MCF 10A (cell line): ENCODE measurements at regions not wholly inside any gene's neighbourhood (a gene's known extent, or its start where the extent isn't known, plus 50 kb on each side); places are given as distances from the start of the nearest gene placed in this dataset.

ENCODE experiments used
- BruUV-seq: library from RNA; stranded (reverse); fragments of 400-500 nt; replicated peaks from 2 replicates; lab custom pipeline; 2021; lab: Mats Ljungman, UMichigan
- CTCF ChIA-PET: fragments of 300-600 bp; sonication (Branson Sonifier 250); formaldehyde crosslinking; extraction: SDS; loops from one replicate; lab custom pipeline; 2021; ENCODE audit warnings: antibody characterized with exemption, inconsistent platforms; lab: Yijun Ruan, JAX
- POLR2A ChIA-PET: fragments of 300-600, 350-650 bp; sonication (Branson Sonifier 250); formaldehyde crosslinking; extraction: SDS; loops from one replicate; lab custom pipeline; 2020; ENCODE audit warnings: antibody characterized with exemption, inconsistent platforms; lab: Yijun Ruan, JAX
- DNase-seq: peaks from one replicate; pipeline ENCODE4 v3.0.0-alpha.2; 2018; ENCODE audit not compliant: unreplicated experiment
- H3K27ac Mint-ChIP-seq: one replicate; pipeline ENCODE4 v1.8.0; 2022; ENCODE audit warnings: mild to moderate bottlenecking, low read depth, mixed read lengths; ENCODE audit not compliant: unreplicated experiment
- H3K27me3 Mint-ChIP-seq: one replicate; pipeline ENCODE4 v1.8.0; 2022; ENCODE audit warnings: mixed read lengths; ENCODE audit not compliant: insufficient read depth, unreplicated experiment
- H3K36me3 Mint-ChIP-seq: one replicate; pipeline ENCODE4 v1.8.0; 2022; ENCODE audit warnings: mild to moderate bottlenecking, moderate library complexity, mixed read lengths; ENCODE audit not compliant: insufficient read depth, unreplicated experiment
- H3K4me1 Mint-ChIP-seq: one replicate; pipeline ENCODE4 v1.8.0; 2022; ENCODE audit warnings: mixed read lengths; ENCODE audit not compliant: insufficient read depth, unreplicated experiment
- H3K4me3 Mint-ChIP-seq: one replicate; pipeline ENCODE4 v1.8.0; 2022; ENCODE audit warnings: mild to moderate bottlenecking, moderate library complexity, mixed read lengths; ENCODE audit not compliant: unreplicated experiment
- H3K9me3 Mint-ChIP-seq: one replicate; pipeline ENCODE4 v1.8.0; 2022; ENCODE audit warnings: mixed read lengths; ENCODE audit not compliant: unreplicated experiment
- intact Hi-C: fragments of 100-400 bp; cut with micrococcal nuclease; formaldehyde crosslinking; loops from 2 replicates; pipeline ENCODE4 v1.14.1; 2022
- TF ChIP-seq, protein P1 (sequence below): fragments of 200-600 bp; IDR thresholded peaks from one replicate; pipeline ENCODE4 v1.8.0; 2022; ENCODE audit warnings: antibody characterized with exemption, mild to moderate bottlenecking; ENCODE audit not compliant: unreplicated experiment

DNA sequence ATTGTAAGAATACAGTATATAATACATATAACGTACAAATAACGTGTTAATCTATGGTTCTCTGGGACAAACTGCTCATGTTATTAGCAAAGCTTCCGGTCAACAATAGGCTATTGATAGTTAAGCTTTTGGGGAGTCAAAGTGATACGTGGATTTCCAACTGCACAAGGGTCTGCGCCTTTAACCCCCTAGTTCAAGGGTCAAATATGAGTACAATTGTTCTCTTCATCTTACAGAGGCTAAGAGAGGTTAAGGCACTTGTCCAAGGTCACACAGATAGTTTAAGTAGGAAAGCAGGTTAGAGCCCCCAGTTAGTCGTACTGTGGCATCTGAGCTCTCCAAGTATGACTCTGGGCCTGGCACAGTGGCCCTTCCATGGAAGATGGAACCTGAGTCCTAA, 204.3 kb upstream of the KRR1 start:
- peaks cover 23% of the 10 kb centered on the region for H3K4me1 Mint-ChIP-seq
- DNase-seq: no peak
- no peaks in the 10 kb centered on the region for H3K9me3 Mint-ChIP-seq
- H3K4me3 Mint-ChIP-seq: no peak overlapping the region
- BruUV-seq: no TSS peak
- POLR2A ChIA-PET: interaction anchor here (0.7 kb wide), 1 partner anchor 315 kb away, joined by 4 read pairs; the partner anchor contains the start of gene PHLDA1
- intact Hi-C loops: no loop called here
- TF ChIP-seq, protein P1, sequence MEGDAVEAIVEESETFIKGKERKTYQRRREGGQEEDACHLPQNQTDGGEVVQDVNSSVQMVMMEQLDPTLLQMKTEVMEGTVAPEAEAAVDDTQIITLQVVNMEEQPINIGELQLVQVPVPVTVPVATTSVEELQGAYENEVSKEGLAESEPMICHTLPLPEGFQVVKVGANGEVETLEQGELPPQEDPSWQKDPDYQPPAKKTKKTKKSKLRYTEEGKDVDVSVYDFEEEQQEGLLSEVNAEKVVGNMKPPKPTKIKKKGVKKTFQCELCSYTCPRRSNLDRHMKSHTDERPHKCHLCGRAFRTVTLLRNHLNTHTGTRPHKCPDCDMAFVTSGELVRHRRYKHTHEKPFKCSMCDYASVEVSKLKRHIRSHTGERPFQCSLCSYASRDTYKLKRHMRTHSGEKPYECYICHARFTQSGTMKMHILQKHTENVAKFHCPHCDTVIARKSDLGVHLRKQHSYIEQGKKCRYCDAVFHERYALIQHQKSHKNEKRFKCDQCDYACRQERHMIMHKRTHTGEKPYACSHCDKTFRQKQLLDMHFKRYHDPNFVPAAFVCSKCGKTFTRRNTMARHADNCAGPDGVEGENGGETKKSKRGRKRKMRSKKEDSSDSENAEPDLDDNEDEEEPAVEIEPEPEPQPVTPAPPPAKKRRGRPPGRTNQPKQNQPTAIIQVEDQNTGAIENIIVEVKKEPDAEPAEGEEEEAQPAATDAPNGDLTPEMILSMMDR: no peak
- no peaks in the 10 kb centered on the region for H3K36me3 Mint-ChIP-seq
- H3K27ac Mint-ChIP-seq: no peak overlapping the region
- no peaks in the 10 kb centered on the region for H3K27me3 Mint-ChIP-seq
- CTCF ChIA-PET: interaction anchor here (0.7 kb wide), 1 partner anchor 54 kb away, joined by 4 read pairs; no protein-coding TSS in a partner anchor

DNA sequence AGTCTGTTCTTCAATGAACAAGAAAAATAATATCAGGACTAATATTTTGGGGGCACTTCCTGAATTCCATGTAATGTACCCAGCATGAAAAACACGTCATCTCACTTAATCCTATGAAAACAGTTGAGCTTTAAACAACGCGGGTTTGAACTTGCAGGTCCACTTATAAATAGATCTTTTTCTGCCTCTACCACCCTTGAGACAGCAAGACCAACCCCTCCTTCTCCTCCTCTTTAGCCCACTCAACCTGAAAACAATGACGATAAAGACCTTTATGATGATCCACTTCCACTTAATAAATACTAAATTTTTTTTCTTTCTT, 203.9 kb upstream of the KRR1 start:
- DNase-seq: no peak
- Mint-ChIP-seq H3K36me3 (no peaks in the 10 kb centered on the region), H3K4me3 (no peak overlapping the region), H3K27me3 (no peaks in the 10 kb centered on the region), H3K4me1 (peaks cover 19% of the 10 kb centered on the region), H3K27ac (no peak overlapping the region), H3K9me3 (no peaks in the 10 kb centered on the region)
- ChIA-PET POLR2A (interaction anchor here (0.7 kb wide), 1 partner anchor 316 kb away, joined by 4 read pairs; the partner anchor contains the start of gene PHLDA1), CTCF (no interaction called here)
- TF ChIP-seq, protein P1: no peak
- intact Hi-C loops: no loop called here
- no TSS peak for BruUV-seq

DNA sequence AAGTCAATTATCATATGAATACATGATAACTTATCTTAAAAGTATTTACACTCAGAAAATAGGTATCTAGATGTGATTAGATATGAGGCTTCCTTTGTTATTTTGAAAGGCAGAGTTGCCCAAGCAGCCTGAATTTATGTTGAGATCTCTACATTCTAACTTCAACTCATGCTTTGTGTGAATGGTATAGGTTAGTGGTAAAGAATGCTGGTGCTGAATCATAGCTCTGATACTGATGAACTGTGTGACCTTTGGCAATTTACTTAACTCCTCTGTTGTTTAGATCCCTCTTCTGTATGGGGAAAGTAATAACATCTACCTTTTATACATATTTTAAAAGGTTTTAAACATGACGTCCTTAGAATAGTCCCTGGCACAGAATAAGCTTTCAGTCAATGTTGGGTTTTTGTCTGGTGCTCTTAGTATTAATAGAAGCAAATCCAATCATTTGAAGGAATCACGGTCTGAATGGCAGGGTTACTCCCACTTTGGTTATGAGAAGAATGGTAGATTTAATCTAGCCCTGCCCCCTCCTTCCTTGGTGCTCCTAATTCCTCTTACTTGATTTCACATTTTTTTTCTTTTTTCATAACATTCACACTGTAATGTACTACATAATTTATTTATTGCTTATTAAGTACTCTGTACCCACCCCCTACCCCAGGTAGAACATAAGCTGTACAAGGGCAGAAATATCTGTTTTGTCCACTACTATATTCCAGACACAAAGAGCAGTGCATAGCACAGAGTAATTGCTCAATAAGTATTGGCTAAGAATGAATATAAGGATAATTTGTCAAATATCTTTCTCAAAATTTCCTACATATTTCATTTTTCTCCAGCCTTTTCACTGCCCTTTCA, 203.3 kb upstream of the KRR1 start:
- Mint-ChIP-seq H3K27ac (no peak overlapping the region), H3K4me1 (peaks cover 18% of the 10 kb centered on the region), H3K9me3 (no peaks in the 10 kb centered on the region), H3K36me3 (no peaks in the 10 kb centered on the region), H3K27me3 (no peaks in the 10 kb centered on the region), H3K4me3 (no peak overlapping the region)
- ChIA-PET CTCF (no interaction called here), POLR2A (interaction anchor here (0.7 kb wide), 1 partner anchor 316 kb away, joined by 4 read pairs; the partner anchor contains the start of gene PHLDA1)
- no TSS peak for BruUV-seq
- TF ChIP-seq, protein P1: no peak
- intact Hi-C loops: no loop called here
- DNase-seq: no peak

DNA sequence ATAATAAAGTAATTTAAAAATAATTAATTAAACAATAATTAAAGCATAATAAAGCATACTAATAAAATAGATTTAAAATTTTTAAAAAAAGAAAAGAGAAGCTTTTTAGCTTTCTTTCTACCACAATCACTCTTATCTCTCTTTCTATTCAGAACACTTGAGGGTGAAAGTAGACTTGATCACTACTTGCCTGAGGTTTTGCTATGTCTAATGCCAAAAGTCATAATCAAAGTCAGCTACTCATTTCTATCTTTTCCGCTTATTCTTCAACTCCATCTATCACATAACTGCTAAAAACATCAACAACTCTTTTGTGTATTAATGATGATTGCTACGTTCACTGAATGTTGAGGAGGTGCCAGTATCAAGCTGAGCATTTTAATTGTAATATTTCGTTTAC, 202.0 kb upstream of the KRR1 start:
- peaks cover 18% of the 10 kb centered on the region for H3K4me1 Mint-ChIP-seq
- H3K9me3 Mint-ChIP-seq: no peaks in the 10 kb centered on the region
- BruUV-seq: no TSS peak
- ChIA-PET POLR2A (interaction anchor here (0.6 to 1.0 kb wide), 3 partner anchors 8 to 350 kb away, joined by 3 to 4 read pairs (median 3); no protein-coding TSS in a partner anchor), CTCF (interaction anchor here (0.6 to 1.6 kb wide), 4 partner anchors 8 to 317 kb away, joined by 3 to 5 read pairs (median 4); no protein-coding TSS in a partner anchor)
- TF ChIP-seq, protein P1: no peak
- H3K27ac Mint-ChIP-seq: no peak overlapping the region
- intact Hi-C loops: no loop called here
- no peak overlapping the region for H3K4me3 Mint-ChIP-seq
- DNase-seq: no peak
- H3K27me3 Mint-ChIP-seq: no peaks in the 10 kb centered on the region
- no peaks in the 10 kb centered on the region for H3K36me3 Mint-ChIP-seq
